ENCODE measurements at regions not wholly inside any gene's neighbourhood (a gene's known extent, or its start where the extent isn't known, plus 50 kb on each side); places are given as distances from the start of the nearest gene placed in this dataset.

GRCh38 chr2:198312596-198313483 is 508.4 kb downstream of the PLCL1 start:
- TF ChIP-seq, protein P1, sequence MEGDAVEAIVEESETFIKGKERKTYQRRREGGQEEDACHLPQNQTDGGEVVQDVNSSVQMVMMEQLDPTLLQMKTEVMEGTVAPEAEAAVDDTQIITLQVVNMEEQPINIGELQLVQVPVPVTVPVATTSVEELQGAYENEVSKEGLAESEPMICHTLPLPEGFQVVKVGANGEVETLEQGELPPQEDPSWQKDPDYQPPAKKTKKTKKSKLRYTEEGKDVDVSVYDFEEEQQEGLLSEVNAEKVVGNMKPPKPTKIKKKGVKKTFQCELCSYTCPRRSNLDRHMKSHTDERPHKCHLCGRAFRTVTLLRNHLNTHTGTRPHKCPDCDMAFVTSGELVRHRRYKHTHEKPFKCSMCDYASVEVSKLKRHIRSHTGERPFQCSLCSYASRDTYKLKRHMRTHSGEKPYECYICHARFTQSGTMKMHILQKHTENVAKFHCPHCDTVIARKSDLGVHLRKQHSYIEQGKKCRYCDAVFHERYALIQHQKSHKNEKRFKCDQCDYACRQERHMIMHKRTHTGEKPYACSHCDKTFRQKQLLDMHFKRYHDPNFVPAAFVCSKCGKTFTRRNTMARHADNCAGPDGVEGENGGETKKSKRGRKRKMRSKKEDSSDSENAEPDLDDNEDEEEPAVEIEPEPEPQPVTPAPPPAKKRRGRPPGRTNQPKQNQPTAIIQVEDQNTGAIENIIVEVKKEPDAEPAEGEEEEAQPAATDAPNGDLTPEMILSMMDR (IDR thresholded peaks at IDR 0.05), result no peak
- no peak for TF ChIP-seq POLR2AphosphoS5 (IDR thresholded peaks at IDR 0.05)

Measured in stomach (tissue), 4 donors.